ENCODE measurements at regions not wholly inside any gene's neighbourhood (a gene's known extent, or its start where the extent isn't known, plus 50 kb on each side); places are given as distances from the start of the nearest gene placed in this dataset.

DNA sequence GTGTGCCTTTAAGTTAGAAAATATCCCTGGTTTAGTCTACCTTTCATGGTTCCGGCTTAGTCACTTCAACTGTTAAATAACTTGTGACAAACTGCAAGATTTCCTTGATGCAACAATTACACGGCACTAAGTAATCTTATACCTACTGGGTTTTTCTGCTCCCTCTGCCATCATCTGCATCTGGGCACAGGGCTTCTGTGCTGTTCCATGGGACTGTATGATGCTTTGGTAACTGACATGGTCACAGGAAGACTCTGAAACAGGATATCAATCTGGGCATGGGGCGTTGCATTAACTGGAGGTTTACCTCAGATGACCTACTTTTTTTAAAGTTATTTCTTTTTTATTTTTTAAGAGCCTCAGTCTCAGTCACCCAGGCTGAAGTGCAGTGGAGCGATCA, 365.4 kb downstream of the SS18 start:
- TF ChIP-seq, protein P1, sequence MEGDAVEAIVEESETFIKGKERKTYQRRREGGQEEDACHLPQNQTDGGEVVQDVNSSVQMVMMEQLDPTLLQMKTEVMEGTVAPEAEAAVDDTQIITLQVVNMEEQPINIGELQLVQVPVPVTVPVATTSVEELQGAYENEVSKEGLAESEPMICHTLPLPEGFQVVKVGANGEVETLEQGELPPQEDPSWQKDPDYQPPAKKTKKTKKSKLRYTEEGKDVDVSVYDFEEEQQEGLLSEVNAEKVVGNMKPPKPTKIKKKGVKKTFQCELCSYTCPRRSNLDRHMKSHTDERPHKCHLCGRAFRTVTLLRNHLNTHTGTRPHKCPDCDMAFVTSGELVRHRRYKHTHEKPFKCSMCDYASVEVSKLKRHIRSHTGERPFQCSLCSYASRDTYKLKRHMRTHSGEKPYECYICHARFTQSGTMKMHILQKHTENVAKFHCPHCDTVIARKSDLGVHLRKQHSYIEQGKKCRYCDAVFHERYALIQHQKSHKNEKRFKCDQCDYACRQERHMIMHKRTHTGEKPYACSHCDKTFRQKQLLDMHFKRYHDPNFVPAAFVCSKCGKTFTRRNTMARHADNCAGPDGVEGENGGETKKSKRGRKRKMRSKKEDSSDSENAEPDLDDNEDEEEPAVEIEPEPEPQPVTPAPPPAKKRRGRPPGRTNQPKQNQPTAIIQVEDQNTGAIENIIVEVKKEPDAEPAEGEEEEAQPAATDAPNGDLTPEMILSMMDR (conservative IDR thresholded peaks at IDR 0.05), result no peak
- TF ChIP-seq EZH2 (IDR thresholded peaks at IDR 0.05; ENCODE audit: low read depth), result no peak

Data from PC-9 (cell line).